Mucosa of rectum (tissue), 2 donors: ENCODE measurements at regions not wholly inside any gene's neighbourhood (a gene's known extent, or its start where the extent isn't known, plus 50 kb on each side); places are given as distances from the start of the nearest gene placed in this dataset.
A peak's percentile ranks its signal among the peaks of the same experiment; 100 is the strongest.
"Not testable (repeated sequence)": the region's sequence is repeated elsewhere in the genome, so short reads cannot be mapped to it uniquely, and the experiment has no call there.

Experiments
- H3K27ac ChIP-seq, 2 donors: one replicate each; pipeline ENCODE4 v1.7.0; 2013; ENCODE audit warnings: inconsistent platforms in 2 of 2, low read depth in 2 of 2, low read length in 2 of 2
- H3K27me3 ChIP-seq, 2 donors: one replicate each; pipeline ENCODE4 v1.7.0; 2013; ENCODE audit warnings: low read length in 2 of 2; ENCODE audit not compliant: control insufficient read depth in 2 of 2, insufficient read depth in 2 of 2
- H3K36me3 ChIP-seq, 2 donors: one replicate each; pipeline ENCODE4 v1.7.0; 2013; ENCODE audit warnings: low read length in 2 of 2; ENCODE audit not compliant: control insufficient read depth in 2 of 2, insufficient read depth in 2 of 2
- H3K4me1 ChIP-seq, 2 donors: one replicate each; pipeline ENCODE4 v1.7.0; 2013; ENCODE audit warnings: low read length in 2 of 2, mild to moderate bottlenecking in 1 of 2; ENCODE audit not compliant: control insufficient read depth in 2 of 2, insufficient read depth in 2 of 2
- H3K4me3 ChIP-seq, 2 donors: one replicate each; pipeline ENCODE4 v1.7.0; 2013; ENCODE audit warnings: low read length in 2 of 2
- H3K9ac ChIP-seq, 2 donors: one replicate each; pipeline ENCODE4 v1.7.0; 2013; ENCODE audit warnings: low read length in 2 of 2, low read depth in 1 of 2, mild to moderate bottlenecking in 1 of 2
- H3K9me3 ChIP-seq, 2 donors: one replicate each; pipeline ENCODE4 v1.7.0; 2013; ENCODE audit warnings: low read length in 2 of 2; ENCODE audit not compliant: control insufficient read depth in 2 of 2
- donor health status: healthy.
- donor health status: Normal muscosa, but diverticular disease.

GRCh38 chr15:89007527-89007926 lies 80.7 kb upstream of the ABHD2 start:
- H3K27me3 ChIP-seq, H3K4me3 ChIP-seq, H3K27ac ChIP-seq, H3K4me1 ChIP-seq, H3K9me3 ChIP-seq, H3K36me3 ChIP-seq, H3K9ac ChIP-seq: not testable (repeated sequence)

- H3K36me3 ChIP-seq = no peaks in the 10 kb centered on the region
- no peaks in the 10 kb centered on the region for H3K9me3 ChIP-seq
- H3K4me1 ChIP-seq = no peaks in the 10 kb centered on the region
- no peak overlapping the region for H3K4me3 ChIP-seq
- H3K27me3 ChIP-seq = no peaks in the 10 kb centered on the region
- H3K27ac ChIP-seq = no peak overlapping the region
- H3K9ac ChIP-seq = no peak overlapping the region
Observed at GRCh38 chr15:89007989-89008388, 80.3 kb upstream of the ABHD2 start.

GRCh38 chr15:89009080-89009479 lies 79.2 kb upstream of the ABHD2 start:
- no peak overlapping the region for H3K27ac ChIP-seq
- no peaks in the 10 kb centered on the region for H3K27me3 ChIP-seq
- no peak overlapping the region for H3K9ac ChIP-seq
- no peaks in the 10 kb centered on the region for H3K36me3 ChIP-seq
- H3K9me3 ChIP-seq = no peaks in the 10 kb centered on the region
- no peaks in the 10 kb centered on the region for H3K4me1 ChIP-seq
- H3K4me3 ChIP-seq = no peak overlapping the region

- Histone ChIP-seq H3K4me3 (no peak overlapping the region), H3K9ac (no peak overlapping the region), H3K36me3 (no peaks in the 10 kb centered on the region), H3K27me3 (peaks cover 0 to 5% of the 10 kb centered on the region in 2 donors), H3K4me1 (no peaks in the 10 kb centered on the region), H3K27ac (no peak overlapping the region), H3K9me3 (peaks cover 0 to 5% of the 10 kb centered on the region in 2 donors)
Observed at GRCh38 chr15:89015412-89016097, 72.7 kb upstream of the ABHD2 start.

GRCh38 chr15:89016549-89017041 lies 71.7 kb upstream of the ABHD2 start:
- Histone ChIP-seq H3K36me3 (no peaks in the 10 kb centered on the region), H3K9ac (no peak overlapping the region), H3K27me3 (peaks cover 0 to 5% of the 10 kb centered on the region in 2 donors), H3K4me1 (no peaks in the 10 kb centered on the region), H3K4me3 (no peak overlapping the region), H3K9me3 (peaks cover 0 to 5% of the 10 kb centered on the region in 2 donors), H3K27ac (no peak overlapping the region)

- no peaks in the 10 kb centered on the region for H3K36me3 ChIP-seq
- H3K27ac ChIP-seq = peak overlapping the region in 1 of 2 donors; percentile 8
- no peaks in the 10 kb centered on the region for H3K4me1 ChIP-seq
- peaks cover 0 to 5% of the 10 kb centered on the region in 2 donors for H3K9me3 ChIP-seq
- no peak overlapping the region for H3K9ac ChIP-seq
- H3K4me3 ChIP-seq = peak overlapping the region; percentile 34 to 46
- H3K27me3 ChIP-seq = peaks cover 0 to 5% of the 10 kb centered on the region in 2 donors
Observed at GRCh38 chr15:89017370-89018066, 70.7 kb upstream of the ABHD2 start.

- no peak overlapping the region for H3K4me3 ChIP-seq
- H3K9me3 ChIP-seq = peaks cover 0 to 5% of the 10 kb centered on the region in 2 donors
- H3K27ac ChIP-seq = no peak overlapping the region
- no peaks in the 10 kb centered on the region for H3K36me3 ChIP-seq
- H3K4me1 ChIP-seq = no peaks in the 10 kb centered on the region
- H3K27me3 ChIP-seq = peaks cover 0 to 5% of the 10 kb centered on the region in 2 donors
- no peak overlapping the region for H3K9ac ChIP-seq
Observed at GRCh38 chr15:89018207-89018606, 70.0 kb upstream of the ABHD2 start.

- no peaks in the 10 kb centered on the region for H3K4me1 ChIP-seq
- no peak overlapping the region for H3K9ac ChIP-seq
- no peak overlapping the region for H3K4me3 ChIP-seq
- H3K27me3 ChIP-seq = peaks cover 0 to 5% of the 10 kb centered on the region in 2 donors
- no peak overlapping the region for H3K27ac ChIP-seq
- peaks cover 0 to 5% of the 10 kb centered on the region in 2 donors for H3K9me3 ChIP-seq
- H3K36me3 ChIP-seq = no peaks in the 10 kb centered on the region
Observed at GRCh38 chr15:89019436-89019835, 68.8 kb upstream of the ABHD2 start.

GRCh38 chr15:89021224-89021623 lies 67.0 kb upstream of the ABHD2 start:
- Histone ChIP-seq H3K36me3 (no peaks in the 10 kb centered on the region), H3K4me3 (no peak overlapping the region), H3K27ac (no peak overlapping the region), H3K27me3 (peaks cover 0 to 4% of the 10 kb centered on the region in 2 donors), H3K9me3 (no peaks in the 10 kb centered on the region), H3K9ac (no peak overlapping the region), H3K4me1 (no peaks in the 10 kb centered on the region)

GRCh38 chr15:89021886-89022285 lies 66.4 kb upstream of the ABHD2 start:
- not testable (repeated sequence) for H3K9ac ChIP-seq, H3K4me3 ChIP-seq, H3K4me1 ChIP-seq, H3K27ac ChIP-seq, H3K27me3 ChIP-seq, H3K9me3 ChIP-seq, H3K36me3 ChIP-seq
